ENCODE measurements at regions not wholly inside any gene's neighbourhood (a gene's known extent, or its start where the extent isn't known, plus 50 kb on each side); places are given as distances from the start of the nearest gene placed in this dataset.

DNA sequence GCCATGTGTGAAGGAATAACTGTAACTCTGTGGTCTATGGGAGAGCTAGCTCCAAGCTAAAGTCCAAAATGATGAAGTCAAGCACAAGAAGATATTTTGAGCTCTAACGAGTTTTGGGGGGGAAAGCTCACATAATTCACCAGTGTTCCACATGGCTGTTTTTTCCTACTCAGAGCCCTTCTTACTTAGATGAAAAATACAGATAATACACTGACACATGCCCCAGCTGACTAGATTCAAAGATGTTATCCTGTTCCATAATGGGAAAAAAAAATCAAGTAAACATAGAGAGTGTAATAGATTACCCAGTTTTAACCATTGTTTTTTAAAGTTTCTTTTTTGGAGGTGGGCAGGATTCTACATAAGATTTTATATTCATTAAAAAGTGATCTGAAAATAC is 86.6 kb downstream of the PRLHR start:
- TF ChIP-seq, protein P1, sequence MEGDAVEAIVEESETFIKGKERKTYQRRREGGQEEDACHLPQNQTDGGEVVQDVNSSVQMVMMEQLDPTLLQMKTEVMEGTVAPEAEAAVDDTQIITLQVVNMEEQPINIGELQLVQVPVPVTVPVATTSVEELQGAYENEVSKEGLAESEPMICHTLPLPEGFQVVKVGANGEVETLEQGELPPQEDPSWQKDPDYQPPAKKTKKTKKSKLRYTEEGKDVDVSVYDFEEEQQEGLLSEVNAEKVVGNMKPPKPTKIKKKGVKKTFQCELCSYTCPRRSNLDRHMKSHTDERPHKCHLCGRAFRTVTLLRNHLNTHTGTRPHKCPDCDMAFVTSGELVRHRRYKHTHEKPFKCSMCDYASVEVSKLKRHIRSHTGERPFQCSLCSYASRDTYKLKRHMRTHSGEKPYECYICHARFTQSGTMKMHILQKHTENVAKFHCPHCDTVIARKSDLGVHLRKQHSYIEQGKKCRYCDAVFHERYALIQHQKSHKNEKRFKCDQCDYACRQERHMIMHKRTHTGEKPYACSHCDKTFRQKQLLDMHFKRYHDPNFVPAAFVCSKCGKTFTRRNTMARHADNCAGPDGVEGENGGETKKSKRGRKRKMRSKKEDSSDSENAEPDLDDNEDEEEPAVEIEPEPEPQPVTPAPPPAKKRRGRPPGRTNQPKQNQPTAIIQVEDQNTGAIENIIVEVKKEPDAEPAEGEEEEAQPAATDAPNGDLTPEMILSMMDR (IDR thresholded peaks at IDR 0.05): no peak
- no peak for TF ChIP-seq ZFX (IDR thresholded peaks at IDR 0.05; ENCODE audit: borderline replicate concordance)

All from 22Rv1 (cell line).